ENCODE measurements at regions not wholly inside any gene's neighbourhood (a gene's known extent, or its start where the extent isn't known, plus 50 kb on each side); places are given as distances from the start of the nearest gene placed in this dataset.

GRCh38 chr5:37966871-37967270 is 127.0 kb upstream of the GDNF start:
- TF ChIP-seq EP300 (IDR thresholded peaks at IDR 0.05): no peak
- no peak for TF ChIP-seq POLR2A (IDR thresholded peaks at IDR 0.05)
- TF ChIP-seq, protein P1, sequence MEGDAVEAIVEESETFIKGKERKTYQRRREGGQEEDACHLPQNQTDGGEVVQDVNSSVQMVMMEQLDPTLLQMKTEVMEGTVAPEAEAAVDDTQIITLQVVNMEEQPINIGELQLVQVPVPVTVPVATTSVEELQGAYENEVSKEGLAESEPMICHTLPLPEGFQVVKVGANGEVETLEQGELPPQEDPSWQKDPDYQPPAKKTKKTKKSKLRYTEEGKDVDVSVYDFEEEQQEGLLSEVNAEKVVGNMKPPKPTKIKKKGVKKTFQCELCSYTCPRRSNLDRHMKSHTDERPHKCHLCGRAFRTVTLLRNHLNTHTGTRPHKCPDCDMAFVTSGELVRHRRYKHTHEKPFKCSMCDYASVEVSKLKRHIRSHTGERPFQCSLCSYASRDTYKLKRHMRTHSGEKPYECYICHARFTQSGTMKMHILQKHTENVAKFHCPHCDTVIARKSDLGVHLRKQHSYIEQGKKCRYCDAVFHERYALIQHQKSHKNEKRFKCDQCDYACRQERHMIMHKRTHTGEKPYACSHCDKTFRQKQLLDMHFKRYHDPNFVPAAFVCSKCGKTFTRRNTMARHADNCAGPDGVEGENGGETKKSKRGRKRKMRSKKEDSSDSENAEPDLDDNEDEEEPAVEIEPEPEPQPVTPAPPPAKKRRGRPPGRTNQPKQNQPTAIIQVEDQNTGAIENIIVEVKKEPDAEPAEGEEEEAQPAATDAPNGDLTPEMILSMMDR (IDR thresholded peaks at IDR 0.05): no peak
- no peak for TF ChIP-seq POLR2AphosphoS5 (IDR thresholded peaks at IDR 0.05)
